ENCODE measurements at regions not wholly inside any gene's neighbourhood (a gene's known extent, or its start where the extent isn't known, plus 50 kb on each side); places are given as distances from the start of the nearest gene placed in this dataset.

GRCh38 chr7:40923626-40924025 lies 779.3 kb downstream of the INHBA start:
- H3K27ac Mint-ChIP-seq, result no peak overlapping the region
- H3K4me3 ChIP-seq (replicated peaks in 1 of 3; ENCODE audit: low read depth in 2 of 3, low read length in 3 of 3), result no peak overlapping the region
- no peaks in the 10 kb centered on the region for H3K79me2 ChIP-seq (ENCODE audit: insufficient read depth, low read length)
- H3K9ac ChIP-seq (ENCODE audit: insufficient read depth, low read length, poor library complexity, severe bottlenecking), result no peak overlapping the region
- WGBS (ENCODE audit: insufficient coverage), result no CpG with 5 or more reads among the region's 1 CpG
- no peak overlapping the region for H3K4me3 Mint-ChIP-seq
- no peak overlapping the region for H3K27ac ChIP-seq (ENCODE audit: low read depth in 1 of 2, low read length in 2 of 2)
- H3K4me1 Mint-ChIP-seq, result no peaks in the 10 kb centered on the region
- no peaks in the 10 kb centered on the region for H3K36me3 Mint-ChIP-seq
- no peak overlapping the region for H2AFZ ChIP-seq (ENCODE audit: insufficient read depth, low read depth, low read length, poor library complexity, severe bottlenecking)
- H3K9me3 Mint-ChIP-seq, result peaks cover 3 to 15% (median 6%) of the 10 kb centered on the region in 7 donors
- intact Hi-C loops (cut with micrococcal nuclease), result no loop called here
- H3K4me1 ChIP-seq (ENCODE audit: control insufficient read depth in 1 of 2, insufficient read depth in 2 of 2, low read length in 2 of 2), result no peaks in the 10 kb centered on the region
- H3K27me3 ChIP-seq (ENCODE audit: control insufficient read depth in 2 of 2, insufficient read depth in 2 of 2, low read length in 2 of 2), result no peaks in the 10 kb centered on the region
- no peaks in the 10 kb centered on the region for H3K36me3 ChIP-seq (replicated peaks in 1 of 2; ENCODE audit: control insufficient read depth in 1 of 2, insufficient read depth in 2 of 2, low read length in 2 of 2)
- no peak for TF ChIP-seq CTCF (IDR thresholded peaks at IDR 0.05)
- no peak overlapping the region for H3K4me2 ChIP-seq (replicated peaks; ENCODE audit: extremely low read depth, low read length, poor library complexity, severe bottlenecking)
- H3K9me3 ChIP-seq (replicated peaks in 1 of 2; ENCODE audit: control insufficient read depth in 1 of 2, insufficient read depth in 1 of 2, low read length in 2 of 2), result peaks cover 0 to 4% of the 10 kb centered on the region in 2 donors
- H3K27me3 Mint-ChIP-seq (ENCODE audit: low read depth in 3 of 3), result peaks cover 0 to 1% (median 0%) of the 10 kb centered on the region in 3 donors
- H4K20me1 ChIP-seq (ENCODE audit: insufficient read depth, low read length), result no peaks in the 10 kb centered on the region
- no peak for DNase-seq

- Mint-ChIP-seq H3K36me3 (no peaks in the 10 kb centered on the region), H3K27ac (no peak overlapping the region), H3K27me3 (ENCODE audit: low read depth in 3 of 3) (peaks cover 0 to 2% (median 1%) of the 10 kb centered on the region in 3 donors), H3K4me1 (no peaks in the 10 kb centered on the region), H3K9me3 (peaks cover 3 to 18% (median 6%) of the 10 kb centered on the region in 7 donors), H3K4me3 (no peak overlapping the region)
- TF ChIP-seq CTCF (IDR thresholded peaks at IDR 0.05), result no peak
- no peak for DNase-seq
- no peak overlapping the region for H2AFZ ChIP-seq (ENCODE audit: insufficient read depth, low read depth, low read length, poor library complexity, severe bottlenecking)
- H3K79me2 ChIP-seq (ENCODE audit: insufficient read depth, low read length), result no peaks in the 10 kb centered on the region
- H3K27me3 ChIP-seq (ENCODE audit: control insufficient read depth in 2 of 2, insufficient read depth in 2 of 2, low read length in 2 of 2), result no peaks in the 10 kb centered on the region
- no peak overlapping the region for H3K4me2 ChIP-seq (replicated peaks; ENCODE audit: extremely low read depth, low read length, poor library complexity, severe bottlenecking)
- H3K4me1 ChIP-seq (ENCODE audit: control insufficient read depth in 1 of 2, insufficient read depth in 2 of 2, low read length in 2 of 2), result no peaks in the 10 kb centered on the region
- peaks cover 0 to 4% of the 10 kb centered on the region in 2 donors for H3K9me3 ChIP-seq (replicated peaks in 1 of 2; ENCODE audit: control insufficient read depth in 1 of 2, insufficient read depth in 1 of 2, low read length in 2 of 2)
- no CpG with 5 or more reads among the region's 1 CpG for WGBS (ENCODE audit: insufficient coverage)
- intact Hi-C loops (cut with micrococcal nuclease), result no loop called here
- no peaks in the 10 kb centered on the region for H4K20me1 ChIP-seq (ENCODE audit: insufficient read depth, low read length)
- H3K36me3 ChIP-seq (replicated peaks in 1 of 2; ENCODE audit: control insufficient read depth in 1 of 2, insufficient read depth in 2 of 2, low read length in 2 of 2), result no peaks in the 10 kb centered on the region
- no peak overlapping the region for H3K4me3 ChIP-seq (replicated peaks in 1 of 3; ENCODE audit: low read depth in 2 of 3, low read length in 3 of 3)
- H3K27ac ChIP-seq (ENCODE audit: low read depth in 1 of 2, low read length in 2 of 2), result no peak overlapping the region
- H3K9ac ChIP-seq (ENCODE audit: insufficient read depth, low read length, poor library complexity, severe bottlenecking), result no peak overlapping the region
These were observed 780.6 kb downstream of the INHBA start for GRCh38 chr7:40922316-40922670.

Data from CD14-positive monocyte (primary cell).